DND-41 (cell line): ENCODE measurements at regions not wholly inside any gene's neighbourhood (a gene's known extent, or its start where the extent isn't known, plus 50 kb on each side); places are given as distances from the start of the nearest gene placed in this dataset.
"Not testable (repeated sequence)": the region's sequence is repeated elsewhere in the genome, so short reads cannot be mapped to it uniquely, and the experiment has no call there.

Source experiments
- CTCF ChIP-seq: IDR thresholded peaks from 2 replicates; pipeline ENCODE4 v1.5.1; 2012; ENCODE audit warnings: borderline replicate concordance, low read length, moderate library complexity, mild to moderate bottlenecking; ENCODE audit not compliant: poor library complexity, severe bottlenecking; ENCODE audit errors: extremely low read depth
- EZH2 ChIP-seq: IDR thresholded peaks from 3 replicates; pipeline ENCODE4 v1.6.1; 2012; ENCODE audit warnings: borderline replicate concordance, low read depth, mild to moderate bottlenecking, moderate library complexity, low read length, inconsistent platforms; ENCODE audit not compliant: severe bottlenecking

- not testable (repeated sequence) for TF ChIP-seq CTCF, EZH2
Observed at GRCh38 chr14:105776112-105776511, 249.7 kb downstream of the TMEM121 start.
